Colonic mucosa (tissue), 4 donors: ENCODE measurements at regions not wholly inside any gene's neighbourhood (a gene's known extent, or its start where the extent isn't known, plus 50 kb on each side); places are given as distances from the start of the nearest gene placed in this dataset.
"Not testable (repeated sequence)": the region's sequence is repeated elsewhere in the genome, so short reads cannot be mapped to it uniquely, and the experiment has no call there.

Experiments
- DNase-seq: peaks from one replicate; pipeline ENCODE4 v3.0.0-alpha.2; 2020
- H3K27ac ChIP-seq: fragments of 200-600 bp; one replicate; pipeline ENCODE4 v1.8.0; 2021
- H3K27me3 ChIP-seq: fragments of 200-600 bp; one replicate; pipeline ENCODE4 v1.8.0; 2021
- H3K36me3 ChIP-seq: fragments of 200-600 bp; one replicate; pipeline ENCODE4 v1.8.0; 2021
- H3K4me1 ChIP-seq: fragments of 200-600 bp; one replicate; pipeline ENCODE4 v1.8.0; 2021; ENCODE audit warnings: mild to moderate bottlenecking
- H3K4me3 ChIP-seq: fragments of 200-600 bp; one replicate; pipeline ENCODE4 v1.8.0; 2021
- H3K9ac ChIP-seq, 2 donors: one replicate each; pipeline ENCODE4 v1.7.0; 2013; ENCODE audit warnings: control low read depth in 2 of 2, low read depth in 2 of 2, low read length in 2 of 2
- H3K9me3 ChIP-seq: fragments of 200-600 bp; one replicate; pipeline ENCODE4 v1.8.0; 2021
- CTCF ChIP-seq: fragments of 200-600 bp; IDR thresholded peaks from one replicate; pipeline ENCODE4 v1.8.0; 2022; ENCODE audit warnings: antibody characterized with exemption, mild to moderate bottlenecking
- intact Hi-C: fragments of 100-400 bp; cut with DNase I; formaldehyde crosslinking; loops from one replicate; pipeline ENCODE4 v1.14.1; 2022
- donor health status: healthy.
- donor health status: DM: no; HTN: no; CAD: no.
- donor health status: DM: no; HTN: no; CAD: no.

GRCh38 chr1:170445096-170445495 lies 86.9 kb upstream of the GORAB start:
- H3K4me3 ChIP-seq = no peak overlapping the region
- no peak for TF ChIP-seq CTCF
- no peaks in the 10 kb centered on the region for H3K4me1 ChIP-seq
- intact Hi-C loops = no loop called here
- H3K9me3 ChIP-seq = no peaks in the 10 kb centered on the region
- DNase-seq = no peak
- H3K9ac ChIP-seq = no peak overlapping the region
- H3K27ac ChIP-seq = no peak overlapping the region
- H3K27me3 ChIP-seq = no peaks in the 10 kb centered on the region
- H3K36me3 ChIP-seq = no peaks in the 10 kb centered on the region

GRCh38 chr1:170448661-170449158 lies 83.3 kb upstream of the GORAB start:
- H3K9ac ChIP-seq = no peak overlapping the region
- H3K27me3 ChIP-seq = no peaks in the 10 kb centered on the region
- intact Hi-C loops = no loop called here
- no peak for DNase-seq
- H3K9me3 ChIP-seq = no peaks in the 10 kb centered on the region
- no peaks in the 10 kb centered on the region for H3K36me3 ChIP-seq
- H3K4me1 ChIP-seq = no peaks in the 10 kb centered on the region
- no peak overlapping the region for H3K4me3 ChIP-seq
- no peak overlapping the region for H3K27ac ChIP-seq
- TF ChIP-seq CTCF = no peak

- H3K9ac ChIP-seq, H3K27me3 ChIP-seq, intact Hi-C loops, H3K4me1 ChIP-seq, H3K36me3 ChIP-seq, H3K9me3 ChIP-seq, H3K27ac ChIP-seq, H3K4me3 ChIP-seq: not testable (repeated sequence)
- DNase-seq = peak; percentile 41
These were observed 74.5 kb upstream of the GORAB start for GRCh38 chr1:170457325-170458050.

- H3K27me3 ChIP-seq = no peaks in the 10 kb centered on the region
- no peak overlapping the region for H3K4me3 ChIP-seq
- H3K9ac ChIP-seq = no peak overlapping the region
- H3K9me3 ChIP-seq = no peaks in the 10 kb centered on the region
- no peaks in the 10 kb centered on the region for H3K4me1 ChIP-seq
- DNase-seq = no peak
- no peak overlapping the region for H3K27ac ChIP-seq
- no peak for TF ChIP-seq CTCF
- intact Hi-C loops = no loop called here
- H3K36me3 ChIP-seq = no peaks in the 10 kb centered on the region
These were observed 72.0 kb upstream of the GORAB start for GRCh38 chr1:170460001-170460400.

- TF ChIP-seq CTCF = no peak
- intact Hi-C loops = no loop called here
- H3K27ac ChIP-seq = no peak overlapping the region
These were observed 71.4 kb upstream of the GORAB start for GRCh38 chr1:170460414-170461155.

GRCh38 chr1:170461291-170461747 lies 70.6 kb upstream of the GORAB start:
- Histone ChIP-seq H3K27ac (no peak overlapping the region), H3K36me3 (no peaks in the 10 kb centered on the region), H3K27me3 (no peaks in the 10 kb centered on the region), H3K9me3 (no peaks in the 10 kb centered on the region), H3K4me3 (no peak overlapping the region), H3K4me1 (no peaks in the 10 kb centered on the region), H3K9ac (no peak overlapping the region)
- no peak for DNase-seq
- TF ChIP-seq CTCF = no peak
- intact Hi-C loops = no loop called here

More at GRCh38 chr1:170460414-170461155, 71.4 kb upstream of the GORAB start:
- Histone ChIP-seq H3K9ac (no peak overlapping the region), H3K9me3 (no peaks in the 10 kb centered on the region), H3K4me1 (no peaks in the 10 kb centered on the region), H3K4me3 (no peak overlapping the region), H3K36me3 (no peaks in the 10 kb centered on the region), H3K27me3 (no peaks in the 10 kb centered on the region)
- DNase-seq = no peak
